HCT116 (cell line): ENCODE measurements at regions not wholly inside any gene's neighbourhood (a gene's known extent, or its start where the extent isn't known, plus 50 kb on each side); places are given as distances from the start of the nearest gene placed in this dataset.

Experiments used
- CBX3 ChIP-seq: IDR thresholded peaks from 2 replicates; pipeline ENCODE4 v1.6.1; 2012; ENCODE audit warnings: low read depth
- CEBPB ChIP-seq: IDR thresholded peaks from 2 replicates; pipeline ENCODE4 v1.6.1; 2012; ENCODE audit warnings: low read depth
- EGR1 ChIP-seq: IDR thresholded peaks from 2 replicates; pipeline ENCODE4 v1.6.1; 2012; ENCODE audit warnings: low read depth
- ELF1 ChIP-seq: IDR thresholded peaks from 2 replicates; pipeline ENCODE4 v1.6.1; 2012; ENCODE audit warnings: low read depth, borderline replicate concordance
- EZH2 ChIP-seq: fragments of 200-600 bp; sonication (generic); IDR thresholded peaks from 2 replicates; pipeline ENCODE4 v1.6.1; 2017; ENCODE audit warnings: antibody characterized with exemption, mixed run types
- JUND ChIP-seq: IDR thresholded peaks from 2 replicates; pipeline ENCODE4 v1.6.1; 2012
- POLR2A ChIP-seq: IDR thresholded peaks from 2 replicates; pipeline ENCODE4 v1.7.0; 2011; ENCODE audit warnings: borderline replicate concordance; ENCODE audit not compliant: insufficient read depth, insufficient read length; ENCODE audit errors: extremely low read depth
- POLR2AphosphoS5 ChIP-seq: IDR thresholded peaks from 2 replicates; pipeline ENCODE4 v1.6.1; 2011; ENCODE audit warnings: mild to moderate bottlenecking, low read depth, low read length, moderate library complexity
- RAD21 ChIP-seq: IDR thresholded peaks from 2 replicates; pipeline ENCODE4 v1.6.1; 2012; ENCODE audit warnings: low read depth, mild to moderate bottlenecking
- YY1 ChIP-seq: IDR thresholded peaks from 2 replicates; pipeline ENCODE4 v1.6.1; 2011; ENCODE audit warnings: low read length, low read depth, moderate library complexity, mild to moderate bottlenecking; ENCODE audit not compliant: insufficient replicate concordance; ENCODE audit errors: extremely low read depth
- TF ChIP-seq, protein P1 (sequence below), 3 experiments: fragments of 200-600 bp in 1 of 3; sonication (generic) in 1 of 3; IDR thresholded peaks in 2 of 3; conservative IDR thresholded peaks in 1 of 3; 2 replicates each; pipeline ENCODE4 v1.5.1; 2012 to 2017; ENCODE audit warnings: low read depth in 2 of 3, low read length in 2 of 3, antibody characterized with exemption in 1 of 3, borderline replicate concordance in 1 of 3, control low read depth in 1 of 3, mild to moderate bottlenecking in 1 of 3, mixed read lengths in 1 of 3, mixed run types in 1 of 3, moderate library complexity in 1 of 3; ENCODE audit not compliant: insufficient read depth in 1 of 3
- TF ChIP-seq, protein P2 (sequence below): IDR thresholded peaks from 2 replicates; pipeline ENCODE4 v1.6.1; 2012

DNA sequence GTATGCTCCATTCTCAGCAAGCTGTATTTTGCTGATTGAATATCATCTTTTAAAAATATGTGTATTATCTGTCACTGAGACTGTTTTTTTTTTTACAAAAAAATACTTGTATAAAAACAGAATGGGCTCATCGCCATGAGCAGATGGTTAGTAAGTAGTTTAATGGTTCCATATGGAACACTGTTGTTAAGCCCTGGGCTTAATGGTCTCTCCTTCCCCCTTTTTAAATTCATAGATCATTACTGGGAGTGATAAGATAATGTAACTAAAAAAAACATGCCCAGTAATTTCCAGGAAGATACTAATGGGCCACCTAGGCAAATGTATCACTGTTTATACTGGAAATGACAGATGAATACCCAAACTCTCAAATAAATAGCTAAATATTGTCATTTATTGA is 95.3 kb upstream of the TPRG1 start:
- TF ChIP-seq, protein P1, sequence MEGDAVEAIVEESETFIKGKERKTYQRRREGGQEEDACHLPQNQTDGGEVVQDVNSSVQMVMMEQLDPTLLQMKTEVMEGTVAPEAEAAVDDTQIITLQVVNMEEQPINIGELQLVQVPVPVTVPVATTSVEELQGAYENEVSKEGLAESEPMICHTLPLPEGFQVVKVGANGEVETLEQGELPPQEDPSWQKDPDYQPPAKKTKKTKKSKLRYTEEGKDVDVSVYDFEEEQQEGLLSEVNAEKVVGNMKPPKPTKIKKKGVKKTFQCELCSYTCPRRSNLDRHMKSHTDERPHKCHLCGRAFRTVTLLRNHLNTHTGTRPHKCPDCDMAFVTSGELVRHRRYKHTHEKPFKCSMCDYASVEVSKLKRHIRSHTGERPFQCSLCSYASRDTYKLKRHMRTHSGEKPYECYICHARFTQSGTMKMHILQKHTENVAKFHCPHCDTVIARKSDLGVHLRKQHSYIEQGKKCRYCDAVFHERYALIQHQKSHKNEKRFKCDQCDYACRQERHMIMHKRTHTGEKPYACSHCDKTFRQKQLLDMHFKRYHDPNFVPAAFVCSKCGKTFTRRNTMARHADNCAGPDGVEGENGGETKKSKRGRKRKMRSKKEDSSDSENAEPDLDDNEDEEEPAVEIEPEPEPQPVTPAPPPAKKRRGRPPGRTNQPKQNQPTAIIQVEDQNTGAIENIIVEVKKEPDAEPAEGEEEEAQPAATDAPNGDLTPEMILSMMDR (IDR thresholded peaks at IDR 0.05 in 2 of 3, conservative IDR thresholded peaks at IDR 0.05 in 1 of 3; ENCODE audit: borderline replicate concordance in 1 of 3, insufficient read depth in 1 of 3, low read depth in 2 of 3, low read length in 2 of 3): no peak
- TF ChIP-seq RAD21 (no peak), POLR2AphosphoS5 (no peak), EZH2 (no peak), JUND (no peak), EGR1 (no peak), YY1 (no peak), CBX3 (no peak), CEBPB (no peak), POLR2A (no peak), ELF1 (no peak)
- TF ChIP-seq, protein P2, sequence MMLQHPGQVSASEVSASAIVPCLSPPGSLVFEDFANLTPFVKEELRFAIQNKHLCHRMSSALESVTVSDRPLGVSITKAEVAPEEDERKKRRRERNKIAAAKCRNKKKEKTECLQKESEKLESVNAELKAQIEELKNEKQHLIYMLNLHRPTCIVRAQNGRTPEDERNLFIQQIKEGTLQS: no peak
